Pulmonary artery endothelial cell (primary cell): ENCODE measurements at regions not wholly inside any gene's neighbourhood (a gene's known extent, or its start where the extent isn't known, plus 50 kb on each side); places are given as distances from the start of the nearest gene placed in this dataset.
"Not testable (repeated sequence)": the region's sequence is repeated elsewhere in the genome, so short reads cannot be mapped to it uniquely, and the experiment has no call there.

Source experiments
- DNase-seq: peaks from one replicate; pipeline ENCODE4 v3.0.0-alpha.2; 2011; ENCODE audit warnings: low read depth, low spot score

GRCh38 chr2:12610314-12610713, 106.4 kb upstream of the TRIB2 start:
- DNase-seq = no peak

- DNase-seq = no peak
Measured at GRCh38 chr2:12612168-12612567, 104.6 kb upstream of the TRIB2 start.

- DNase-seq = no peak
Measured at GRCh38 chr2:12612671-12613070, 104.1 kb upstream of the TRIB2 start.

GRCh38 chr2:12613137-12613835, 103.5 kb upstream of the TRIB2 start:
- no peak for DNase-seq

GRCh38 chr2:12615509-12615908, 101.2 kb upstream of the TRIB2 start:
- DNase-seq = no peak

- no peak for DNase-seq
Measured at GRCh38 chr2:12616456-12617156, 100.1 kb upstream of the TRIB2 start.

- no peak for DNase-seq
Measured at GRCh38 chr2:12617366-12617765, 99.4 kb upstream of the TRIB2 start.

- no peak for DNase-seq
Measured at GRCh38 chr2:12617853-12618252, 98.9 kb upstream of the TRIB2 start.

- no peak for DNase-seq
Measured at GRCh38 chr2:12618576-12618975, 98.2 kb upstream of the TRIB2 start.

- DNase-seq = no peak
Measured at GRCh38 chr2:12619975-12620374, 96.8 kb upstream of the TRIB2 start.

- DNase-seq = no peak
Measured at GRCh38 chr2:12620759-12621158, 96.0 kb upstream of the TRIB2 start.

- DNase-seq = no peak
Measured at GRCh38 chr2:12623051-12623450, 93.7 kb upstream of the TRIB2 start.

GRCh38 chr2:12624384-12624783, 92.4 kb upstream of the TRIB2 start:
- DNase-seq = no peak

- DNase-seq = no peak
Measured at GRCh38 chr2:12624905-12625598, 91.7 kb upstream of the TRIB2 start.

- not testable (repeated sequence) for DNase-seq
Measured at GRCh38 chr2:12628541-12628940, 88.2 kb upstream of the TRIB2 start.

- DNase-seq = no peak
Measured at GRCh38 chr2:12636837-12637581, 79.7 kb upstream of the TRIB2 start.

- no peak for DNase-seq
Measured at GRCh38 chr2:12637754-12638153, 79.0 kb upstream of the TRIB2 start.

- no peak for DNase-seq
Measured at GRCh38 chr2:12641441-12641840, 75.3 kb upstream of the TRIB2 start.

- no peak for DNase-seq
Measured at GRCh38 chr2:12642332-12642731, 74.4 kb upstream of the TRIB2 start.

GRCh38 chr2:12642859-12643258, 73.9 kb upstream of the TRIB2 start:
- no peak for DNase-seq

GRCh38 chr2:12649602-12650400, 66.9 kb upstream of the TRIB2 start:
- DNase-seq = no peak
